ENCODE measurements at regions not wholly inside any gene's neighbourhood (a gene's known extent, or its start where the extent isn't known, plus 50 kb on each side); places are given as distances from the start of the nearest gene placed in this dataset.

- no peak overlapping the region for H3K4me3 Mint-ChIP-seq
- DNase-seq (ENCODE audit: extremely low spot score, unreplicated experiment): no peak
- no peak for TF ChIP-seq CTCF (conservative IDR thresholded peaks at IDR 0.05)
- H3K27ac Mint-ChIP-seq: no peak overlapping the region
- H3K36me3 Mint-ChIP-seq: no peaks in the 10 kb centered on the region
- H3K4me1 Mint-ChIP-seq (ENCODE audit: unreplicated experiment): peaks cover 3% of the 10 kb centered on the region
- H3K9me3 Mint-ChIP-seq: no peaks in the 10 kb centered on the region
- H3K27me3 Mint-ChIP-seq: peaks cover 3% of the 10 kb centered on the region
Measured at GRCh38 chr11:86175626-86176025, 68.9 kb upstream of the EED start.

DNA sequence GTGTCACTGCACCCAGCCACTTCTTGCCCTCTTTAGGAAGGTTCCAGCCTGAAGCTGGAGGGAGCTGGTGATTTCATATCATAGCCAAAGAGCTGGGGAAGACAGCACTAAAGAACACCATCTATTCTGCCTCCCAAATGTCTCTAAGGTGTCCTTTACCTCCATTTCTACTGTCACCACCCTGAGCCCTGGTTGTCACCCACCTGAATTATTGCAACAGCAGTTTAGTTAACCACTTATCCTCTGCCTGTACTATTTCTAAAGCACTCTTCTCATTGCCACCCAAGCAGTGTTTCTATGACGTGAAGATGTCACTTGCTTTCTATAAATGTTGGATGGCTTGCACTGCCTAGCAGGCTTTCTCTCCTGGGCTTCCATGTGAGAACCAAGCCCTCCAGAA is 69.4 kb upstream of the EED start:
- Mint-ChIP-seq H3K27me3 (peaks cover 3% of the 10 kb centered on the region), H3K27ac (no peak overlapping the region), H3K4me3 (no peak overlapping the region), H3K36me3 (no peaks in the 10 kb centered on the region), H3K4me1 (ENCODE audit: unreplicated experiment) (peaks cover 3% of the 10 kb centered on the region), H3K9me3 (no peaks in the 10 kb centered on the region)
- TF ChIP-seq CTCF (conservative IDR thresholded peaks at IDR 0.05): no peak
- no peak for DNase-seq (ENCODE audit: extremely low spot score, unreplicated experiment)

GRCh38 chr11:86174101-86175046 is 70.2 kb upstream of the EED start:
- Mint-ChIP-seq H3K27ac (no peak overlapping the region), H3K36me3 (no peaks in the 10 kb centered on the region), H3K4me1 (ENCODE audit: unreplicated experiment) (peaks cover 3% of the 10 kb centered on the region), H3K27me3 (peaks cover 3% of the 10 kb centered on the region), H3K9me3 (no peaks in the 10 kb centered on the region), H3K4me3 (no peak overlapping the region)
- TF ChIP-seq CTCF (conservative IDR thresholded peaks at IDR 0.05): no peak
- no peak for DNase-seq (ENCODE audit: extremely low spot score, unreplicated experiment)

- no peak for TF ChIP-seq CTCF (conservative IDR thresholded peaks at IDR 0.05)
- H3K4me1 Mint-ChIP-seq (ENCODE audit: unreplicated experiment): peaks cover 3% of the 10 kb centered on the region
- H3K27ac Mint-ChIP-seq: no peak overlapping the region
- no peak for DNase-seq (ENCODE audit: extremely low spot score, unreplicated experiment)
- H3K27me3 Mint-ChIP-seq: peaks cover 3% of the 10 kb centered on the region
- H3K9me3 Mint-ChIP-seq: no peaks in the 10 kb centered on the region
- no peak overlapping the region for H3K4me3 Mint-ChIP-seq
- no peaks in the 10 kb centered on the region for H3K36me3 Mint-ChIP-seq
Measured at GRCh38 chr11:86172894-86173293, 71.7 kb upstream of the EED start.

GRCh38 chr11:86171627-86172026 is 72.9 kb upstream of the EED start:
- no peak overlapping the region for H3K27ac Mint-ChIP-seq
- H3K27me3 Mint-ChIP-seq: peaks cover 3% of the 10 kb centered on the region
- peaks cover 3% of the 10 kb centered on the region for H3K4me1 Mint-ChIP-seq (ENCODE audit: unreplicated experiment)
- no peak for TF ChIP-seq CTCF (conservative IDR thresholded peaks at IDR 0.05)
- H3K4me3 Mint-ChIP-seq: no peak overlapping the region
- no peaks in the 10 kb centered on the region for H3K36me3 Mint-ChIP-seq
- H3K9me3 Mint-ChIP-seq: no peaks in the 10 kb centered on the region
- no peak for DNase-seq (ENCODE audit: extremely low spot score, unreplicated experiment)

Measured in type B pancreatic cell (in vitro differentiated cells).